IMR-90 (cell line): ENCODE measurements at regions not wholly inside any gene's neighbourhood (a gene's known extent, or its start where the extent isn't known, plus 50 kb on each side); places are given as distances from the start of the nearest gene placed in this dataset.

Source experiments
- ATAC-seq: fragments of 200-7000 bp; cut with Tn5 transposase; 2 replicates; pipeline ENCODE4 v1.9.1; 2020; ENCODE audit warnings: low read depth, mild to moderate bottlenecking, moderate library complexity
- BruUV-seq: library from RNA; stranded (reverse); fragments of 400-500 nt; replicated peaks from 2 replicates; lab custom pipeline; 2021; lab: Mats Ljungman, UMichigan
- CTCF ChIA-PET: fragments of 300-600 bp; formaldehyde crosslinking; extraction: SDS; loops from one replicate; lab custom pipeline; 2021; ENCODE audit warnings: antibody characterized with exemption; lab: Yijun Ruan, JAX
- POLR2A ChIA-PET: fragments of 300-600 bp; sonication (Branson Sonifier 250); formaldehyde crosslinking; loops from one replicate; lab custom pipeline; 2022; ENCODE audit warnings: antibody characterized with exemption; ENCODE audit not compliant: unreplicated experiment; lab: Charles Lee
- DNase-seq: peaks from one replicate; pipeline ENCODE4 v3.0.0; 2013
- H2AFZ ChIP-seq: replicated peaks from 2 replicates; pipeline ENCODE3; 2013; ENCODE audit warnings: low read length, mild to moderate bottlenecking; ENCODE audit not compliant: poor library complexity
- H2AK5ac ChIP-seq: 2 replicates; pipeline ENCODE4 v1.6.1; 2013; ENCODE audit warnings: low read depth, low read length, inconsistent platforms
- H2AK9ac ChIP-seq: replicated peaks from 2 replicates; pipeline ENCODE3; 2013; ENCODE audit warnings: mild to moderate bottlenecking, low read depth, low read length, moderate library complexity; ENCODE audit not compliant: poor library complexity
- H2BK120ac ChIP-seq: 2 replicates; pipeline ENCODE4 v1.6.1; 2013; ENCODE audit warnings: low read depth, low read length, inconsistent platforms
- H2BK15ac ChIP-seq: 3 replicates; pipeline ENCODE4 v1.6.1; 2013; ENCODE audit warnings: low read depth, low read length, inconsistent platforms
- H2BK20ac ChIP-seq: 2 replicates; pipeline ENCODE4 v1.6.1; 2013; ENCODE audit warnings: low read depth, mild to moderate bottlenecking, inconsistent platforms, low read length, moderate library complexity
- H2BK5ac ChIP-seq: 2 replicates; pipeline ENCODE4 v1.6.1; 2013; ENCODE audit warnings: mild to moderate bottlenecking, low read depth, low read length, inconsistent platforms; ENCODE audit not compliant: poor library complexity, severe bottlenecking
- H3K14ac ChIP-seq: replicated peaks from 2 replicates; pipeline ENCODE4 v1.6.1; 2013; ENCODE audit warnings: low read depth, low read length, inconsistent platforms
- H3K18ac ChIP-seq: 2 replicates; pipeline ENCODE4 v1.6.1; 2013; ENCODE audit warnings: low read depth, low read length, control low read depth
- H3K23ac ChIP-seq: 2 replicates; pipeline ENCODE4 v1.6.1; 2013; ENCODE audit warnings: low read depth, low read length, inconsistent platforms
- H3K27ac ChIP-seq: 2 replicates; pipeline ENCODE4 v1.5.1; 2013; ENCODE audit warnings: mild to moderate bottlenecking, control low read depth, low read length; ENCODE audit not compliant: insufficient read depth
- H3K27me3 ChIP-seq: 2 replicates; pipeline ENCODE4 v1.6.1; 2013; ENCODE audit warnings: low read length; ENCODE audit not compliant: control insufficient read depth, insufficient read depth
- H3K36me3 ChIP-seq: 2 replicates; pipeline ENCODE4 v1.6.1; 2013; ENCODE audit warnings: low read length, mixed read lengths; ENCODE audit not compliant: control insufficient read depth, insufficient read depth
- H3K4ac ChIP-seq: 2 replicates; pipeline ENCODE4 v1.6.1; 2013; ENCODE audit warnings: low read depth, low read length, inconsistent platforms
- H3K4me1 ChIP-seq: 2 replicates; pipeline ENCODE4 v1.6.1; 2013; ENCODE audit warnings: low read length, mixed read lengths; ENCODE audit not compliant: control insufficient read depth, insufficient read depth
- H3K4me2 ChIP-seq: 2 replicates; pipeline ENCODE4 v1.6.1; 2013; ENCODE audit warnings: low read depth, mild to moderate bottlenecking, control low read depth, low read length, moderate library complexity
- H3K4me3 ChIP-seq: 2 replicates; pipeline ENCODE4 v1.5.1; 2013; ENCODE audit warnings: low read depth, mild to moderate bottlenecking, control low read depth, low read length, moderate library complexity; ENCODE audit not compliant: insufficient read depth
- H3K56ac ChIP-seq: 2 replicates; pipeline ENCODE4 v1.6.1; 2013; ENCODE audit warnings: low read length, inconsistent platforms; ENCODE audit not compliant: insufficient read depth; ENCODE audit errors: extremely low read depth
- H3K79me1 ChIP-seq, 2 experiments: 2 replicates each; pipeline ENCODE4 v1.6.1; 2013; ENCODE audit warnings: low read length in 2 of 2, inconsistent platforms in 1 of 2, low read depth in 1 of 2
- H3K9ac ChIP-seq: 2 replicates; pipeline ENCODE4 v1.6.1; 2013; ENCODE audit warnings: low read depth, low read length, control low read depth
- H3K9me1 ChIP-seq: 2 replicates; pipeline ENCODE4 v1.6.1; 2013; ENCODE audit warnings: low read length, inconsistent platforms; ENCODE audit not compliant: insufficient read depth
- H3K9me3 ChIP-seq: 2 replicates; pipeline ENCODE4 v1.6.1; 2013; ENCODE audit warnings: low read length; ENCODE audit not compliant: control insufficient read depth, insufficient read depth
- H4K20me1 ChIP-seq: 2 replicates; pipeline ENCODE4 v1.6.1; 2013; ENCODE audit warnings: low read length, inconsistent platforms; ENCODE audit not compliant: insufficient read depth
- H4K5ac ChIP-seq: 2 replicates; pipeline ENCODE4 v1.6.1; 2013; ENCODE audit warnings: mild to moderate bottlenecking, low read depth, low read length, control low read depth
- H4K8ac ChIP-seq, 2 experiments: 2 replicates each; pipeline ENCODE4 v1.6.1; 2013; ENCODE audit warnings: low read depth in 2 of 2, low read length in 2 of 2, control low read depth in 1 of 2, inconsistent platforms in 1 of 2
- H4K91ac ChIP-seq: 2 replicates; pipeline ENCODE4 v1.6.1; 2013; ENCODE audit warnings: low read depth, low read length, inconsistent platforms; ENCODE audit not compliant: insufficient read depth
- BHLHE40 ChIP-seq: fragments of 150-350 bp; IDR thresholded peaks from 2 replicates; pipeline ENCODE4 v1.6.1; 2016; ENCODE audit warnings: mild to moderate bottlenecking, low read depth, low read length
- CEBPB ChIP-seq: IDR thresholded peaks from 2 replicates; pipeline ENCODE4 v1.6.1; 2012; ENCODE audit warnings: low read depth, low read length, improper control_type of control experiment
- CHD1 ChIP-seq: IDR thresholded peaks from 2 replicates; pipeline ENCODE4 v1.6.1; 2012; ENCODE audit warnings: low read depth, low read length, improper control_type of control experiment
- CTCF ChIP-seq: conservative IDR thresholded peaks from 2 replicates; pipeline ENCODE4 v1.5.1; 2012; ENCODE audit warnings: mild to moderate bottlenecking, low read depth, low read length, improper control_type of control experiment
- ELK1 ChIP-seq: fragments of 150-350 bp; IDR thresholded peaks from 2 replicates; pipeline ENCODE4 v1.6.1; 2016; ENCODE audit warnings: low read depth, mild to moderate bottlenecking, low read length, moderate library complexity, borderline replicate concordance
- FOS ChIP-seq: fragments of 150-350 bp; IDR thresholded peaks from 2 replicates; pipeline ENCODE4 v1.6.1; 2016; ENCODE audit warnings: low read depth, low read length
- MAFK ChIP-seq: IDR thresholded peaks from 2 replicates; pipeline ENCODE4 v1.6.1; 2012; ENCODE audit warnings: low read depth, low read length, improper control_type of control experiment
- MAZ ChIP-seq: IDR thresholded peaks from 2 replicates; pipeline ENCODE4 v1.6.1; 2012; ENCODE audit warnings: low read depth, mild to moderate bottlenecking, low read length, improper control_type of control experiment, moderate library complexity, borderline replicate concordance
- MXI1 ChIP-seq: IDR thresholded peaks from 2 replicates; pipeline ENCODE4 v1.6.1; 2012; ENCODE audit warnings: low read depth, mild to moderate bottlenecking, low read length, moderate library complexity, borderline replicate concordance
- NFE2L2 ChIP-seq: fragments of 150-350 bp; IDR thresholded peaks from 2 replicates; pipeline ENCODE4 v1.6.1; 2016; ENCODE audit warnings: low read depth, mild to moderate bottlenecking, low read length
- RAD21 ChIP-seq: IDR thresholded peaks from 2 replicates; pipeline ENCODE4 v1.6.1; 2012; ENCODE audit warnings: low read length, improper control_type of control experiment
- RCOR1 ChIP-seq: IDR thresholded peaks from 2 replicates; pipeline ENCODE4 v1.6.1; 2012; ENCODE audit warnings: mild to moderate bottlenecking, low read length, improper control_type of control experiment; ENCODE audit not compliant: insufficient replicate concordance
- RFX5 ChIP-seq: IDR thresholded peaks from 2 replicates; pipeline ENCODE4 v1.8.0; 2012; ENCODE audit warnings: low read depth, mild to moderate bottlenecking, low read length, moderate library complexity
- SMC3 ChIP-seq: fragments of 150-350 bp; IDR thresholded peaks from 2 replicates; pipeline ENCODE4 v1.6.1; 2016; ENCODE audit warnings: low read depth, mild to moderate bottlenecking, antibody characterized with exemption, low read length, moderate library complexity
- USF2 ChIP-seq: fragments of 150-350 bp; IDR thresholded peaks from 2 replicates; pipeline ENCODE4 v1.6.1; 2017; ENCODE audit warnings: mild to moderate bottlenecking, antibody characterized with exemption, low read length, low read depth
- WGBS, 2 experiments: methylation state at CpG; one replicate each; pipeline versions ENCODE4 v1.1.5 to v1.1.7; 2013; ENCODE audit warnings: missing lambda C conversion rate in 2 of 2; ENCODE audit not compliant: insufficient read length in 1 of 2; ENCODE audit errors: extremely low coverage in 2 of 2; 5-methylcytosine and 5-hydroxymethylcytosine counted together
- dilution Hi-C: fragments of 300-500 bp; cut with HindIII; formaldehyde crosslinking; loops from one replicate; pipeline ENCODE4 v1.14.3; 2018; ENCODE audit warnings: low sequenced_read_pairs; ENCODE audit not compliant: unreplicated experiment
- in situ Hi-C: fragments of 300-500 bp; cut with MboI; formaldehyde crosslinking; loops from 3 replicates; pipeline ENCODE4 v1.14.3; 2019; ENCODE audit warnings: low sequenced_read_pairs, inconsistent platforms, mixed read lengths
- intact Hi-C: fragments of 100-400 bp; cut with micrococcal nuclease; formaldehyde crosslinking; loops from 2 replicates; pipeline ENCODE4 v1.10.0; 2022

GRCh38 chr2:64325852-64326577 is 127.9 kb upstream of the LGALSL start:
- peaks cover 6% of the 10 kb centered on the region; the same call in 1 of the 2 replicates for H3K4me1 ChIP-seq
- H4K5ac ChIP-seq: no peak overlapping the region
- H2BK120ac ChIP-seq: no peak overlapping the region
- intact Hi-C loops (no loop called here), dilution Hi-C loops (no loop called here), in situ Hi-C loops (loop anchor here (25.0 kb wide), 1 partner anchor 711 kb away; no protein-coding TSS in a partner anchor)
- H3K9ac ChIP-seq: no peak overlapping the region
- 88% methylated on average over 5 of the region's 8 CpGs; no CpG with 5 or more reads in 1 of the 2 experiments for WGBS, 2 experiments
- no peak overlapping the region for H4K91ac ChIP-seq
- DNase-seq (no peak), ATAC-seq (no peak)
- H3K9me3 ChIP-seq: peaks cover under 1% of the 10 kb centered on the region; the same call in 1 of the 2 replicates
- no peaks in the 10 kb centered on the region for H3K79me1 ChIP-seq
- H2AK9ac ChIP-seq: no peak overlapping the region
- H2BK20ac ChIP-seq: no peak overlapping the region
- no peak overlapping the region for H3K23ac ChIP-seq
- H3K18ac ChIP-seq: no peak overlapping the region
- H2BK15ac ChIP-seq: no peak overlapping the region
- H3K9me1 ChIP-seq: no peaks in the 10 kb centered on the region; the same call in 1 of the 2 replicates
- no peak overlapping the region for H4K8ac ChIP-seq
- no peak overlapping the region for H3K14ac ChIP-seq
- BruUV-seq: no TSS peak
- no peak overlapping the region for H3K4me3 ChIP-seq
- no peak overlapping the region for H3K4me2 ChIP-seq
- no peaks in the 10 kb centered on the region for H3K36me3 ChIP-seq
- H2AFZ ChIP-seq: no peak overlapping the region
- H3K27me3 ChIP-seq: peaks cover 34% of the 10 kb centered on the region
- H3K27ac ChIP-seq: no peak overlapping the region
- H2BK5ac ChIP-seq: no peak overlapping the region
- H3K4ac ChIP-seq: no peak overlapping the region
- H4K20me1 ChIP-seq: no peaks in the 10 kb centered on the region
- H3K56ac ChIP-seq: no peak overlapping the region
- POLR2A ChIA-PET: no interaction called here
- CTCF ChIA-PET: interaction anchor here (1.0 kb wide), 1 partner anchor 11 kb away, joined by 4 read pairs; no protein-coding TSS in a partner anchor
- no peak overlapping the region for H2AK5ac ChIP-seq
- TF ChIP-seq CTCF (no peak), USF2 (no peak), RAD21 (no peak), RCOR1 (no peak), CHD1 (no peak), MAFK (no peak), FOS (no peak), MAZ (no peak), SMC3 (no peak), NFE2L2 (no peak), MXI1 (no peak), CEBPB (no peak), RFX5 (no peak), ELK1 (no peak), BHLHE40 (no peak)
